ENCODE measurements at regions not wholly inside any gene's neighbourhood (a gene's known extent, or its start where the extent isn't known, plus 50 kb on each side); places are given as distances from the start of the nearest gene placed in this dataset.
A peak's percentile ranks its signal among the peaks of the same experiment; 100 is the strongest.

- DNase-seq (ENCODE audit: insufficient read length), result no peak
- TF ChIP-seq POLR2A (IDR thresholded peaks at IDR 0.05; ENCODE audit: low read depth, low read length) (no peak), POLR2AphosphoS5 (IDR thresholded peaks at IDR 0.05; ENCODE audit: low read depth, low read length) (no peak), TAF1 (IDR thresholded peaks at IDR 0.05; ENCODE audit: borderline replicate concordance, low read depth, low read length) (no peak)
- peak; percentile 67 for FAIRE-seq
These were observed 77.6 kb upstream of the IGLL5 start for GRCh38 chr22:22810018-22810427.

GRCh38 chr22:22810471-22810870, 77.1 kb upstream of the IGLL5 start:
- TF ChIP-seq POLR2A (IDR thresholded peaks at IDR 0.05; ENCODE audit: low read depth, low read length) (no peak), POLR2AphosphoS5 (IDR thresholded peaks at IDR 0.05; ENCODE audit: low read depth, low read length) (no peak), TAF1 (IDR thresholded peaks at IDR 0.05; ENCODE audit: borderline replicate concordance, low read depth, low read length) (no peak)
- DNase-seq (ENCODE audit: insufficient read length), result no peak
- no peak for FAIRE-seq

GRCh38 chr22:22811016-22812009, 76.3 kb upstream of the IGLL5 start:
- FAIRE-seq, result peak; percentile 40
- TF ChIP-seq POLR2A (IDR thresholded peaks at IDR 0.05; ENCODE audit: low read depth, low read length), result no peak
- TF ChIP-seq POLR2AphosphoS5 (IDR thresholded peaks at IDR 0.05; ENCODE audit: low read depth, low read length), result no peak
- no peak for TF ChIP-seq TAF1 (IDR thresholded peaks at IDR 0.05; ENCODE audit: borderline replicate concordance, low read depth, low read length)
- no peak for DNase-seq (ENCODE audit: insufficient read length)

GRCh38 chr22:22812031-22812905, 75.3 kb upstream of the IGLL5 start:
- DNase-seq (ENCODE audit: insufficient read length) (no peak), FAIRE-seq (peak; percentile 57)
- TF ChIP-seq POLR2A (IDR thresholded peaks at IDR 0.05; ENCODE audit: low read depth, low read length) (no peak), TAF1 (IDR thresholded peaks at IDR 0.05; ENCODE audit: borderline replicate concordance, low read depth, low read length) (no peak), POLR2AphosphoS5 (IDR thresholded peaks at IDR 0.05; ENCODE audit: low read depth, low read length) (no peak)

GRCh38 chr22:22813126-22814075, 74.2 kb upstream of the IGLL5 start:
- TF ChIP-seq TAF1 (IDR thresholded peaks at IDR 0.05; ENCODE audit: borderline replicate concordance, low read depth, low read length), result no peak
- no peak for TF ChIP-seq POLR2A (IDR thresholded peaks at IDR 0.05; ENCODE audit: low read depth, low read length)
- no peak for TF ChIP-seq POLR2AphosphoS5 (IDR thresholded peaks at IDR 0.05; ENCODE audit: low read depth, low read length)
- DNase-seq (ENCODE audit: insufficient read length) (no peak), FAIRE-seq (no peak)

GRCh38 chr22:22814666-22815396, 72.8 kb upstream of the IGLL5 start:
- TF ChIP-seq POLR2AphosphoS5 (IDR thresholded peaks at IDR 0.05; ENCODE audit: low read depth, low read length), result no peak
- TF ChIP-seq POLR2A (IDR thresholded peaks at IDR 0.05; ENCODE audit: low read depth, low read length), result no peak
- TF ChIP-seq TAF1 (IDR thresholded peaks at IDR 0.05; ENCODE audit: borderline replicate concordance, low read depth, low read length), result no peak
- no peak for FAIRE-seq
- DNase-seq (ENCODE audit: insufficient read length), result no peak

GRCh38 chr22:22815397-22816170, 72.0 kb upstream of the IGLL5 start:
- no peak for FAIRE-seq

GRCh38 chr22:22816171-22816514, 71.5 kb upstream of the IGLL5 start:
- TF ChIP-seq POLR2A (IDR thresholded peaks at IDR 0.05; ENCODE audit: low read depth, low read length) (no peak), TAF1 (IDR thresholded peaks at IDR 0.05; ENCODE audit: borderline replicate concordance, low read depth, low read length) (no peak), POLR2AphosphoS5 (IDR thresholded peaks at IDR 0.05; ENCODE audit: low read depth, low read length) (no peak)
- DNase-seq (ENCODE audit: insufficient read length) (no peak), FAIRE-seq (no peak)

More at GRCh38 chr22:22815397-22816170, 72.0 kb upstream of the IGLL5 start:
- TF ChIP-seq POLR2AphosphoS5 (IDR thresholded peaks at IDR 0.05; ENCODE audit: low read depth, low read length), result no peak
- TF ChIP-seq POLR2A (IDR thresholded peaks at IDR 0.05; ENCODE audit: low read depth, low read length), result no peak
- no peak for TF ChIP-seq TAF1 (IDR thresholded peaks at IDR 0.05; ENCODE audit: borderline replicate concordance, low read depth, low read length)
- no peak for DNase-seq (ENCODE audit: insufficient read length)

GRCh38 chr22:22816766-22817410, 70.7 kb upstream of the IGLL5 start:
- TF ChIP-seq TAF1 (IDR thresholded peaks at IDR 0.05; ENCODE audit: borderline replicate concordance, low read depth, low read length) (no peak), POLR2A (IDR thresholded peaks at IDR 0.05; ENCODE audit: low read depth, low read length) (no peak), POLR2AphosphoS5 (IDR thresholded peaks at IDR 0.05; ENCODE audit: low read depth, low read length) (no peak)
- FAIRE-seq (no peak), DNase-seq (ENCODE audit: insufficient read length) (no peak)

All from GM12892 (cell line).